ENCODE measurements at regions not wholly inside any gene's neighbourhood (a gene's known extent, or its start where the extent isn't known, plus 50 kb on each side); places are given as distances from the start of the nearest gene placed in this dataset.

DNA sequence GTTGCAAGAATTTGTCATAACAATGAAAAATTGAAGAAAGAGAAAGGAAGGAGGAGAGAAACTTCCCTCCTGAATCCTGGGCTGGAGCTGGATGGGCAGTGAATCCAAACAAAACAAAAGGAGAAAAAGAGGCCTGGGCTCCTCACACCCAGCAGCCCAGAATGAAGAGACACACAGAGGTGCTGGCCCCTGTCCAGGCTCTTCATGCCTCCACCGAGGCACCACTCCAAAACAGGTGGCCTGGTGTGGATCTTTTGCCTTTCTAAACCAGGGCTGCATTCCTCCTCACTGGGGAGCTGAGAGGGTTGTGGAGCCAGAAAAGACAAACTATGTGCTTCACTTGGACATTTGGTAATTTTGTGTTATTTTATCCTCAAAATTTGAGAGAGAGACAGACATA, 76.0 kb downstream of the FAM124B start:
- DNase-seq = no peak

DNA sequence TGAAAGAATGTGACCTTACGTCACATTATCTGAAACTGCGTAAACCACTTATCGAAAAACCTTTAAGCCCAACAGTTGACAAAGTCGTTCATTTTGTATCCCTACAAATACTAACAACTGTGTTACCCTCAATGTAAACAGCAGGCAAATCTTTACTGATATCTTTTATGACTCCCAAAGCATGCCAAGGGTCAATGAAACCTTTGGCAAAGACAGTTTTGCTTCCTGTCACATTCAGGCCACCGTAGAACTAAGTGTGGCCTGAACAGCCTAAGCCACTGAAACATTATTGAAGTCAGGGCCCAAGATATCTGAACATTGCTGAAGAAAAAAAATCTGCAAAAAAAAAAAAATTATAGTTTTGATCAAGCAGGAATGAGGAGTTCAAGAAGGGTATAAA, 77.3 kb downstream of the FAM124B start:
- DNase-seq = no peak

DNA sequence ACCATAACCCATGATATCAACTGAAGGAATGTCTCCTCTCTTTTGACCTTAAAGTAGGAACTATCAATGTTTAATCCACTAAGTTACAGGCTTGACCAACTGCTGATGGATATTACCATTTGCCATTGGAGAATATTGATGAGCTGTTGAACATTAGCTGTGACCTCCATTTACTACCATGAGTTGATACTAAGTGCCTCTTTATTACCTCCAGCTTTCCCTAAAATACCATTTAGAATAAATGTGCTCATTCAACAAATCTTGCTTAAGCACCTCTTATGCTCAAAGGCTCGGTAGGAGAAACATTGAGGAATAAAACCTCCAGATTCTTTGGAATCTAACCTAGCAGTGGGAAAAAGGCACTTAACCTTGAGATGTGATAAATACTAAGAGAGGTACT, 81.2 kb downstream of the FAM124B start:
- no peak for DNase-seq

DNA sequence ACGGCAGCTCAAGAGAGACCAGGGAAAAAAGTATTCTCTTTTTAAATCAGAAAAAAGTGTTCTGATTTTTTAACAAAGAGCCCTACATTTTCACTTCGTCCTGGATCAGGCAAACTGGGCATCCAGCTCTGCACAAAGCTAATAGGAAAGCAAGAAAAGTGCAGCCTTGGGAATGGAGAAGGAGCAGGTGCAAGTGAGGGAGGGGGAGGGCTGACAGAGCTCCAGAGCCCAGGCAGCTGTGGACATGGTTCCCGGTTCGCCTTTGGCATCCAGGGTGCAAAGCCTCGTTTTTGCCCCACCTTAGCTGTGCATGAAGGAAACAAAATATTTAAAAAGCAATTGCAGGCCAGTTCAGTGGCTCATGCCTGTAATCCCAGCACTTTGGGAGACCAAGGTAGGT, 82.2 kb downstream of the FAM124B start:
- no peak for DNase-seq

DNA sequence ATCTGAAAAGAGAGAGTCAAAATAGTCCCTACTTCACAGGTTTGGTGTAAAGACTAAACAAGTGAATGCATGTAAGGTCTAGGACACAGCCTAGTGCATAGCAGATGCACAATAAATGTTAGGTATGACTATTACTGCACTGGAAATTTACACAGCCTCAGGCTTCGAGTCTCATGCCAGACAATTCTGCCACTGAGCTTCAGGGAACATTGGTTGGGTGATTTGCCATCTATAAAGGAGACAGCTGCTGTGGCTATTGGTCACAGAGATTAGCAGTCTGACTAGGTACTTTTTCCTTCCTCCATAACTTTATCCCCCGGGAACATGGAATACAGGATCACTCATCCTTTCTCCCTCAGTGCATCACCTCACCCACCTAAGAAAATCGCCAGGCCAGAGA, 89.2 kb downstream of the FAM124B start:
- no peak for DNase-seq

DNA sequence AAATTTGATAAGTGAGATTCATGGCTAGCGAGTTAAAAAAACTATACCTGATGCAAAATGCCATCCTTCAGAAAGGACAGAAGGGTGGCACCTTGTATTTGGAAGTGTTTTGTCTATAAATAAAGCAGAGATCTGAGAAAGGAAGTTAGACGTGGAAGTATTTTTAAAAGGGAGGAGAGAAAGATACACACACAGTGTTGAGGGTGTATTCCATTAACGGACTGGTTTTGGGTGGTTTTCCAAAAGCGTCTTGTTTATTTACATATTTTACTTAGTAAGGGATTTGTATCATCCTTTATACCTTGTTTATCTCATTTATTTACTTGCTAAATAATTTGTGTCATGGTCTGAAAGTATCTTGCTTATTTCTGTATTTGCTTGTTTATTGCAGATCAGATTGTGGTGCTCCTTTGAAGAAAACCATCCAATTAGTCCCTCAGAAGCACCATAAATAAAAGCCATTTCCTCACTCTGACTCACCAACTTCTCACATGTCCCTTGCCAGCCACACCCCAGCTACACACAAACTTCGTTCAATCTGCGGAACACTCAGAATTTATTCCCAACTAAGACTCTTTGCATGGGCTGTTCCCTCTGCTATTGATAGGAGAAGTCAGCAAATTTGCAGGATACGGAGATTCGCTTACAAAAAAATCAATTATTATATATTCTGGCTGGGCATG, 90.8 kb downstream of the FAM124B start:
- DNase-seq = no peak

DNA sequence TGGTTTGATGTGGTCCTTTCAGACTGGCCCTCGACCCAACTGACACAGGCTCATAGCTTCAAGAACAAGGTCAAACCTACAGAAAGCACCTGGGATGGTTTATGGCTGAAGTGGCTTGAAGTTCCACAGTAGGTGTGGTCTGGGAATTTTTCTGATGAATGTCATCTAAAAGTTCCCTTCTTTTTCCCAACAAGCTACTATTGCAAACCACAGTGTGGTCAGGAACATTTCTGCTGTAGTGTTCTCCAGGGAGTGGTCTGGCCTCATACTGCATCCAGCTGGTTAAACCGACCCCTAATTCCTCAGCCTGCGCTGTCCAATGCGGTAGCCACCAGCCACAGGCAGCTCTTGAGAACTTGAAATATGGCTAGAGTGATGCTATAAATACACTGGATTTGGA, 92.7 kb downstream of the FAM124B start:
- DNase-seq = no peak

DNA sequence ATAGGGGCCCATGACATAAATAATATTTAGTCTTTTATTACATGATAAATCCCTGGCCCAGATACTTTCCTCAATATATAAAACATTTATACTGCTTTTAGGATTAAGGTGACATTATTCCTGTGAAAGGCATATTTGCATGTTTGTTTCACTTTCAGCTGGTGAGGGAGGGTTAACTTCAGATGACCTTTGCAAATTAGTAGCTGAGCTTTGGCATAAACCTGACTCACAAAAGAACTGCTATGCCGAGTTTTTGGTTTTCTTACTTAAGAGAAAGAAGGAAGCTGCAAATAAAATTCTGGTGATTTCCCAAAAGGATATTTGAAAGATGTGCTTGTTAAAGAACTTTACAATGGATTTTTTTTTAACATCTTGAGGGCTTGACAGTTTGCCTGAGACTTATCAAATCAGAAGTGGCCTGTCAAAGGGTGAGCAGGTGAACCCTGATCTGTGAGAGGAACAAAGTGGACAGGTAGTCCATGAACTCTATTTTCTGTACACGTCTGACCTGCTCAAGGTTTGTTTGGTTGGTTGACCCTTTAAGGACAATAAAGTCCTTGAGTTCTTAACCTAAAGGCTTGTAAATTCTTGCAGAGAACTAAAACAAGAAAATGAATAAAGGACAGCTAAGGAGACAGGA, 93.5 kb downstream of the FAM124B start:
- DNase-seq = no peak

DNA sequence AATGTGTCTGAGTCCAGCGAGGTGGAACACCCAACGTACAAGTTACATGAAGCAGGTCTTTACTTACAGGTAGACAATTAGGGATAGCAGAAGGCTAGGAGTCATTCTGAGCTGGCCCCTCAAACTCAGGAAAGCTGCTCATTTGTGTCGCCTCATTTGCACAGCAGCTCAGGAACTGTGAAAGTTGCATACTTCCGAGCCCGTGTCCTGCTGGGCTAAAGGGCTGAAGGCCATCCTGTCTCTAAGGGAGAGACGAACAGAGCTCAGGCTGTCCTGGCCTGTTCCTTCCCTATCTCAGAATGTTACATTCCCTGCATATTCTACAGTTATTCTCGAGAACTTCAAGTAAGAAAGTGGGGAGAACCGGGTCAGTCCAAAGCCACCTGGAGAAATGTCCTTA, 99.0 kb downstream of the FAM124B start:
- no peak for DNase-seq

DNA sequence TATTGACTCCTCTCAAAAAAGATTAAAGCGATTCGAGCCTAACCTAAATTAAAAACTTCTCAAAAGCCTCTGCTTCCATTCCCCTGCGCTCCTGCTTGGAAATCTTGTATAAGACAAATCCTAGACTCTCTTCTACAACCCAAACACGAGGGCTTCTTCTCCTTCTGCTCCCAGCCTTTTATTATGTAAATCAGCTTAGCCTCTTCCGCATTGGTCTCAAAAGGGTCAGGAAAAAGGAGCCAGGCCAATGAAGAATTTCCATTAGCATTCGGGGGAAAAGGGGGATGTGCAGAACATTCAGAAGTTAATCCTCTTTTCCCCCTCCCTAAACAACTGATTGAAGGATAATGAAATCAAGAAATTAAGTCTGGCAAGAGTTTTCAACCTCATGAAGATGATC, 107.9 kb downstream of the FAM124B start:
- no peak for DNase-seq

DNA sequence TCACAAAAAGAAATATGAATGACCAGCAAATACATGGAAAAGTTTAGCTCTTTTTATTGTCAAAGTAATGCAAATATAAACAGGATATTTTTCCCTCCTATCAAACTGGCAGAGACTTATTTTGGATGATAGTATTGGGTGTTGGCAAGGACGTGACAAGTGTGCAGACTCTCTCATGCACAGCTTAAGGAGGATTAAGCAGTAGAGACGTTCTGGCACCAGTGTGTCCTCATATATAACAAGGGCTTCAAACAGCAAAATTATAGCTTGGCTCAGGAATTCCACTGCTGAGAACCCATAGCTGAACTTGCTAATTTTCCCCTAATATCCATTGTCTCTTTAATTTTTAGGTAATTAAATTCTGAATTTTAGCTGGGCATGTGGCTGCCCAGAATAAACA, 114.4 kb downstream of the FAM124B start:
- no peak for DNase-seq

DNA sequence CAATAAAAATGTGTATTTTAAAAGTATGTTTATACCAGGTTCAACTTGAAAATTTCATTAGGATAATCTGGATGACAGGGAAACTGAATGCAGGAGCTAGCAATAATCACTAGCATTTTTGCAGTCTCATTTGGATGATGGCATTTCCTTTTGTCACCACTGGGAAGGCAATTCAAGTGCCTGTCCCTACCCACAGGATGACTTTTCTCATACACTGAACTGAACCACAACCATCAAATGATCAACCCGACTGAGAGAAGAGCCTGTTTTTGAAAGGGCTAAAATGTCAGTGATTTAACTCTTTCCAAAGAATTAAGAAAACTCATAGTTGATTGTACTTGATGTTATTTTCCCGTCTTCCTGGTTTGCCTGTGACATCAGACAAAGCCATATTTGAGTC, 115.0 kb downstream of the FAM124B start:
- no peak for DNase-seq

DNA sequence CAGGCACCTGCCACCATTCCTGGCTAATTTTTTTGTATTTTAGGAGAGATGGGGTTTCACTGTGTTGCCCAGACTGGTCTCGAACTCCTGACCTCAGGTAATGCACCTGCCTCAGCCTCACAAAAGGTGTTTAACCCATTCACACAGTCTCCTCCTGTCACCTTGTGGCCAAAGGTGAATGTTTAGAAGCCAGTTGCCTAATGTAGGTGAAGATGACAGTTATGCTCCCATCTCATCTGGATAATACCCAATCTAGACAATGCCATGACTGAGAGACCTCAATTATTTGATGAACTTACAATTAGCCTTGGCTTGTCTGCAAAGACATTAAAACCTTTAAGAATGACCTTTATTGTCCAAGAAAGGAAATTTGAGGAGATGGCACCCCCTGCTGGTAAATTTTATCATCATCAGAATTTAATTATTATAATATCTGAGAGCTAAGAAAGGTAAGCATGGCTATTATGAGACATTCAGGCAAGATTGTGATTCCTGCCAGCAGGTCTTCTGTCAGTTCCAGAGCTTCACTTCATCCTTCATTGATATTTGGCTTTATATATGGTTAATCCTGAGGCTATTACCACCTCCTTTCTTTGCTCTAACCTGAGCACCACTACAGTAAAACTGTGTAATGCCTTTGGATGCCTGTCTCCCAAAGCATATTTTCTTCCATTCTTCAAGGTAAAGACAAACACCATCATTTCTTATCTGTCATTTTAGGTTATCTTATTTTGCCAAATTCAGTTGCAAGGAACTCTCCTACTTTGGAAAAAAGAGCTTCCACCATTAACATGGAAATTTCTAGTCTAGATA, 117.6 kb downstream of the FAM124B start:
- DNase-seq = no peak

DNA sequence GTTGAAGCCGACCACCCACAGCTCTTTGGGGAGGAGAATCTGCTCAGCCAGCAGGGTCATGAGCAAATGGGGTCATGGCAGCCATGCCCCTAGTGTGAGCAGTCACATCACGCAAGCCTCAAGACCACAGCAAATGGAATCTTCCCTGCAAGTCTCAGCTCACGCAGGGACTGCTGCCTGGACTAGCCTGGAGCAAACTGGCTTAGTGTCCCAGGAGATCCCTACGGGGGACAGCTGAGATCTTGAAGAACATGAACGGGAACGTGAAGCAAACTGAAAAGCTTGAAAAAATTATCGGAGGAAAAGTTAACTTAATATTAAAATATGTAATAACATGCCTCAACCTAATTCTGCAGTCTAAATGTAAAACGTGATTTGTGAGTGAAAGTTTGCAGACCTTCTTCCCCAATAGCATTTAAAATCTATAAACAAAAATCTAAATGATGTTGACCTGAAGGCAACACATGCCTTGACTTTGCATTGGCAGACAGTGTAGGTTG, 118.4 kb downstream of the FAM124B start:
- DNase-seq = no peak

DNA sequence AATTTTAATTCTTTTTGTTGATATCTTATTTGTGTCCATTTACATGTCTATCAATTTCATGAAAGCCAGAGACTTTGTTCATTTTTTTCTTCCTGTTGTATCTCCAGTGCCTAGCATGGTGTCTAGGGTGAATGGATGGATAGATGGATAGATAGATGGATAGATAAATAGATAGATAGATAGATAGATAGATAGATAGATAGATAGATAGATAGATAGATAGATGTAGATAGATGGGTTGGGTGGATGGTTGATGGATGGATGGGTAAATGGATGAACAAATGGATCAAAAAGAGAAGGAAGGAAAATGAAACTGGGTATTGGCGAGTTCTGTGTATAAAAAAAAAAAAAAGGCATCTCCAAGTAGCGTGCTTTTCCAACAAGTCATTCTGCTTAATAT, 120.5 kb downstream of the FAM124B start:
- DNase-seq = no peak

DNA sequence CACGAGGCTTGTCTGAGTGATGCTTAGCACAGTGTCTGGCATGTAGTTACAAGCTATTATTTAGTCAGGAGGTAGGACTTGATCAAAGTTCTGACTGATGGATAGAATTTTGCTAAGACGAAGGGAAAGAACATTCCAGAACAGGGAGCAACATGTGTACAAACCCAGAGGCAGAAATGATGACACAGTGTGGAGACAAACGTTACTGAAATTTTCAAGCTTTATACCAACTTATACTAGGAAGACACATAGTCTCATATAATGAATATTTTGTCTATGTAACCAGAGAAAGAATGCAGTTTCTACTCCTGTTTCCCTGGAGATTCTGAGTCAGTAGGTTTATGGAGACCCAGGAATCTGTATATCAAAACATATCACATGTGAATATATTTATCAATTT, 123.4 kb downstream of the FAM124B start:
- no peak for DNase-seq

DNA sequence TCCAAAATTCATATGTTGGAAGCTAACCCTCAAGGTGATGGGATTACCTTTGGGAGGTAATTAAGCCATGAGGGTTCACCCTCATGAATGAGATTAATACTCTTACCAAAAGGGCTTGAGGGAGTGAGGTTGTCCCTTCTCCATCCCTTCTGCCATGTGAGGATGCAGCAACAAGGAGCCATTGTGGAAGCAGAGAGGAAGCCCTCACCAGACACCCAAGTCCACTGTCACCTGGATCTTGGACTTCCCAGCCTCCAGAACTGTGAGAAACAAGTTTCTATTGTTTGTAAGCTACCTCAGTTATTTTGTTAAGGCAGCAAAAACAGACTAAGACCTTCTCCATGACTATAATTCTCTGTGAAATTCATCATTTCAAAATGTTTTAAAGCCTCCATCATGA, 125.7 kb downstream of the FAM124B start:
- no peak for DNase-seq

DNA sequence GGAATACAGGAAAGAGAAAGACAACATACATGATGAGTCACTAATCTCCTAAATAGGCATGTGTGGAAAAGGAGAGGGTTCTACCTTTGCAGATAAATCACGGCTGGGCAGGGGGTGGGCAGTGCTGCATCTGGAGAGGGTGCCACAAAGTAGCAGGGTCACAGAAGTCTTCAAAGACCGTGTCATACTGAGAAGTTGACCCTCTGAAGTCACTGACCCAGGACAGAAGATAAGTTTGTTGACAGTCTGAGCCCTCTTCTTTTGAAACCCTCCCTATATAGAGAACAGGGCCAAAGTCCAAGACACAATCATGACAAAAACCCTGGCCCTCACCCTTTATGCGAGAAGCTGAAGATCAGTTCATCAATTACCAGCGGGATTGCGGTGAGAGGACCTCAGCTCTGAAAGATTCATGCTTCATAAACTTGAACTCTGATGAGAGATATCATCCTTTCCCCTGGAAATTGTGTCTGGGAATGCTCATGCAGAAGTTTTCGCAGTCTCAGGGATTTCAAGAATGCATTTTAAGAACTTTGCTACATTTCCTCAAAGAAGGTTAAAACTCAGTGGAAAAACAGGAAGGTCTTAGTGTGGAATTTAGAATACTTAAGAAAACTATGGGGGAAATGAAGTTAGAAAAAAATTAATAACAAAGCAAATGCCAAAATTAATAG, 129.5 kb downstream of the FAM124B start:
- no peak for DNase-seq

DNA sequence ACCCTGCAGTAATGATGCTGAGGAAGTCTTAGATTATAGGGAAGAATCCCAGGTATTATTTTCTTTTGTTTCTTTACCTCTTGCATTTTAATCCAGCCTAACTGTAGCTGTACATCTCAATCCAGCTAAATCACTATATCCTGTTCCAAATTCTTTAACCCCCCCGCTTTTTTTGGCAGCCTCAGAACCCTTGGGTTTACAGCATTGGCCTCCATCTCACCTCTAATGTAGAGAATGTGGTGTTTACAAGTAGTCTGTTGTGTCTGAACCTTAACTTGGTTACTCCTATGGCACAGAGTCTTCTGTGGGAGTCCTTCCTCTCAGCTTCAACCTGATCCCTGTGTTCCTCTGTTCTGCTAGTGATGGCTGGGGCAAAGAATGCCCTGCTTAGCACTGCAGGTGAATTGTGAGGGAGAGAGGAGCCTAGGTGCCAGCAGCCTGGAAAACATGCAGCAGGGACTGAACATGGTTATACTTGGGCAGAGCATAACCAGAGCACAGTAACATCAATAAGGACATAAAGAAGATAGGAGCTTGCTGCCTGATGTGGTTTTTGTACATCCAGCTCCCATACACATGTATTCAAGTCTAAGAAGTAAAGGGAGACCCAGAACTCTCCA, 130.2 kb downstream of the FAM124B start:
- no peak for DNase-seq

DNA sequence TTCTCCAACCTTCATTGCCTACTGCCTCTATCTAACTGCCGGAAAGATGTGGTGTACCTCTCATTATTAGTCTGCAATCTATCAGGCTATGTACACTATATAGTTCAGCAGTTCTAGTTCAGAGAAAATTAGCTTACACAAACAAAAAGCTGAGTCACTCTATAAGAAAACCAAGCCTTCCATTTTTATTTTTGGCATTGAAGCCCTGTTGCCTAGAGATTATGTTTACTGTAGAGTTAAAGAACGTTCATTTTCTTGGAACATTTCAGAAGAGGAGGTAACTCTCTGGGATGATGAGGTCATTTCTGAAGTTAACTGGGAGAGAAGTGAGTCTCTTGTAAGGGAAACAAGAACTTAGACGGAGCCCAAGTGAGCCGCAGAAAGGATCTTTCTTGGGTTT, 133.5 kb downstream of the FAM124B start:
- DNase-seq = peak; percentile 21

DNA sequence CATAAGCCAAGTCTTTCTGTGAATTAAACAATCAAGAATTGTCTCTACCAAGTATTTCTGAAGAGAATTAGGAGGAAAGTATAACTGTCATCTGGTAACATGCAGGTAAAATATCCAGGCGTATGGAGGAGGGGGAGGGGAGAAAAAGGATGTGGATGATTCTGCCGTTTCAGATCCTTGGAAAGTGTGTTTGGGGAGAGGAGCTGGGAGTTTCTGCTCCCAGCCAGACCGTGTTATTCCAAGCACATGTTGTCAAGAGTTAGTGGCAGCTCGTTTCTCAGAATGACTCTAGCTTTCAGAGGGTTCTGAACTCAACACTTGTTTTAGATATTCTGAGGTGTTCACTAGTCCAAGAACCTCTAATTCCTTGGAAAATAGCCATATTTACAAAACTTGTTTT, 137.6 kb downstream of the FAM124B start:
- DNase-seq = no peak

DNA sequence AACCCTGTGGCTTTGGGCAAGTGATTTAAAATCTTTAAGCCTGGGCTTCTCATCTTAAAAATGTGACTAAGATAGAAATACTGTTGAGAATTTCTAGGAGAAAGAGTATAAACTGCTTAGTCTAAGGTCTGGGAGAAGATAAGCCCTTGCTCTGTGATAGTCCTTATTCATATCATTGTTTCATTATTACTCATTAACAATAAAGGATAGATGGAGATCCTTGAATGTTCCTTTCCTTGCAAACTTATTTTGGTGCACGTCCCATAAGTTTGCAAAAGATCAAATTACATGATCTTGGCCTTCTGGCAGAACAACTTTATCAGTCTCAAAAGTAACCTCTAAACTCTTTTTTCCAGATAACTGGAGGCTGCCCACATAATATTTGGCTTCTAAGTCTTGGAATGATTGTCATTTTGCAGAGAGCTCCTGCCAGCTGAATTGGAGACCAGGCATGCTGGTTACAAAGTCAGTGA, 138.3 kb downstream of the FAM124B start:
- no peak for DNase-seq

DNA sequence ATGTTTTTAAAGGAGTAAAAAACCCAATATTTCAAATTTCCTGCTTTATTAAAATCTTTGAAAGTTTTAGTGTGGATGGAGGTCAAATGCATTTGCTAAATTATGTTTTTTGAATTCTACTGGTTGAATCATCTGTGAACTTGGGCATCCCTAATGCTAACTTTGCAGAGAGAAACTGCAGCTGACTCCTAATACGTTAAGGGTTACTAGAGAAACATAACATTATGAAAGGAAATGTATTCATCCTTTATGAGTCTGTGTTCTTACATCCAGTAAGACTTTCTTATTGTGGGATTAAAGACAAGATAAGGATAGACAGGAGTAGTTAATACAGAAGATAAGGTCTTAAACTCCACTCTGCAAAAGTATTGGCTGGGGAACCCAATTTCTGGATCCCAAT, 140.6 kb downstream of the FAM124B start:
- DNase-seq = no peak

Measured in NCI-H2081 treated with DMSO at 0.1 percent for 48 hours (cell line).